SK-N-SH treated with all-trans-retinoic acid at 6 μM for 48 hours (cell line): ENCODE measurements at regions not wholly inside any gene's neighbourhood (a gene's known extent, or its start where the extent isn't known, plus 50 kb on each side); places are given as distances from the start of the nearest gene placed in this dataset.

Experiments used
- ATAC-seq: fragments of 200-7000 bp; cut with Tn5 transposase; 3 replicates; pipeline ENCODE4 v1.9.1; 2020; ENCODE audit warnings: mild to moderate bottlenecking, moderate library complexity
- ARNTL ChIP-seq: fragments of 450-650 bp; formaldehyde crosslinking; IDR thresholded peaks from 2 replicates; pipeline ENCODE4 v1.5.0; 2020; ENCODE audit warnings: low read depth, mild to moderate bottlenecking, moderate library complexity, borderline replicate concordance
- BACH2 ChIP-seq: fragments of 250-450 bp; sonication (Bioruptor Pico); IDR thresholded peaks from 2 replicates; pipeline ENCODE4 v1.9.0; 2021; ENCODE audit warnings: mild to moderate bottlenecking, borderline replicate concordance
- CREB5 ChIP-seq: fragments of 250-450 bp; sonication (Bioruptor Pico); IDR thresholded peaks from 2 replicates; pipeline ENCODE4 v1.5.1; 2020; ENCODE audit warnings: low read depth, mild to moderate bottlenecking, moderate library complexity
- CSDC2 ChIP-seq: fragments of 250-450 bp; sonication (Bioruptor Pico); IDR thresholded peaks from 2 replicates; pipeline ENCODE4 v1.5.0; 2020; ENCODE audit warnings: mild to moderate bottlenecking, moderate library complexity
- CSRNP3 ChIP-seq: fragments of 250-450 bp; sonication (Bioruptor Pico); IDR thresholded peaks from 2 replicates; pipeline ENCODE4 v1.5.1; 2021; ENCODE audit warnings: mild to moderate bottlenecking, moderate library complexity
- ESRRG ChIP-seq: fragments of 250-450 bp; sonication (Bioruptor Pico); IDR thresholded peaks from 2 replicates; pipeline ENCODE4 v1.6.1; 2021; ENCODE audit warnings: mild to moderate bottlenecking
- GLIS3 ChIP-seq: fragments of 250-450 bp; sonication (Bioruptor Pico); IDR thresholded peaks from 2 replicates; pipeline ENCODE4 v1.5.0; 2020; ENCODE audit warnings: mild to moderate bottlenecking, moderate library complexity
- ISL1 ChIP-seq: fragments of 250-450 bp; sonication (Bioruptor Pico); IDR thresholded peaks from 2 replicates; pipeline ENCODE4 v2.1.2; 2022; ENCODE audit warnings: mild to moderate bottlenecking, moderate library complexity
- OSR1 ChIP-seq: fragments of 250-450 bp; sonication (Bioruptor Pico); IDR thresholded peaks from 2 replicates; pipeline ENCODE4 v1.8.0; 2022; ENCODE audit warnings: moderate library complexity, mild to moderate bottlenecking, inconsistent platforms
- PATZ1 ChIP-seq: fragments of 250-450 bp; sonication (Bioruptor Pico); IDR thresholded peaks from 2 replicates; pipeline ENCODE4 v1.8.0; 2020; ENCODE audit warnings: mild to moderate bottlenecking, moderate library complexity, borderline replicate concordance
- POU6F1 ChIP-seq: fragments of 250-450 bp; sonication (Bioruptor Pico); IDR thresholded peaks from 2 replicates; pipeline ENCODE4 v1.8.0; 2021; ENCODE audit warnings: low read depth, mild to moderate bottlenecking, moderate library complexity, borderline replicate concordance
- PPARA ChIP-seq: fragments of 250-450 bp; sonication (Bioruptor Pico); IDR thresholded peaks from 2 replicates; pipeline ENCODE4 v1.5.0; 2020; ENCODE audit warnings: mild to moderate bottlenecking, borderline replicate concordance
- RARB ChIP-seq: fragments of 250-450 bp; sonication (Bioruptor Pico); IDR thresholded peaks from 2 replicates; pipeline ENCODE4 v1.8.0; 2021; ENCODE audit warnings: mild to moderate bottlenecking, moderate library complexity
- SNAI2 ChIP-seq: fragments of 250-450 bp; sonication (Bioruptor Pico); IDR thresholded peaks from 2 replicates; pipeline ENCODE4 v1.5.0; 2020; ENCODE audit warnings: mild to moderate bottlenecking, moderate library complexity
- TOX ChIP-seq: fragments of 250-450 bp; sonication (Bioruptor Pico); IDR thresholded peaks from 2 replicates; pipeline ENCODE4 v1.8.0; 2021; ENCODE audit warnings: mild to moderate bottlenecking, moderate library complexity, borderline replicate concordance
- TSHZ2 ChIP-seq: fragments of 250-450 bp; sonication (Bioruptor Pico); IDR thresholded peaks from 2 replicates; pipeline ENCODE4 v1.5.0; 2020; ENCODE audit warnings: mild to moderate bottlenecking, moderate library complexity
- ZC3H10 ChIP-seq: fragments of 250-450 bp; sonication (Bioruptor Pico); IDR thresholded peaks from 2 replicates; pipeline ENCODE4 v1.5.1; 2021; ENCODE audit warnings: mild to moderate bottlenecking, moderate library complexity
- ZFP3 ChIP-seq: fragments of 250-450 bp; sonication (Bioruptor Pico); IDR thresholded peaks from 2 replicates; pipeline ENCODE4 v1.5.0; 2020; ENCODE audit warnings: mild to moderate bottlenecking, moderate library complexity
- ZFP30 ChIP-seq: fragments of 450-650 bp; formaldehyde crosslinking; IDR thresholded peaks from 2 replicates; pipeline ENCODE4 v1.5.0; 2022; ENCODE audit warnings: mild to moderate bottlenecking, moderate library complexity
- ZNF565 ChIP-seq: fragments of 450-650 bp; formaldehyde crosslinking; conservative IDR thresholded peaks from 2 replicates; pipeline ENCODE4 v1.5.0; 2020; ENCODE audit warnings: low read depth, mild to moderate bottlenecking, moderate library complexity
- ZNF70 ChIP-seq: fragments of 450-650 bp; formaldehyde crosslinking; IDR thresholded peaks from 2 replicates; pipeline ENCODE4 v1.5.0; 2020; ENCODE audit warnings: mild to moderate bottlenecking, moderate library complexity
- ZNF8 ChIP-seq: fragments of 450-650 bp; formaldehyde crosslinking; IDR thresholded peaks from 2 replicates; pipeline ENCODE4 v1.5.0; 2020; ENCODE audit warnings: mild to moderate bottlenecking, moderate library complexity

GRCh38 chr2:234254783-234255521 is 204.4 kb downstream of the SPP2 start:
- TF ChIP-seq POU6F1 (CRISPR knock-in tag) (no peak), ZFP3 (CRISPR knock-in tag) (no peak), CSDC2 (CRISPR knock-in tag) (no peak), ZNF70 (CRISPR knock-in tag) (no peak), OSR1 (CRISPR knock-in tag) (no peak), ISL1 (CRISPR knock-in tag) (no peak), ZC3H10 (CRISPR knock-in tag) (no peak), PPARA (no peak), ZNF8 (CRISPR knock-in tag) (no peak), ZFP30 (no peak), ESRRG (CRISPR knock-in tag) (no peak), CSRNP3 (CRISPR knock-in tag) (no peak), SNAI2 (CRISPR knock-in tag) (no peak), RARB (CRISPR knock-in tag) (no peak), TSHZ2 (CRISPR knock-in tag) (no peak), BACH2 (CRISPR knock-in tag) (no peak), ARNTL (CRISPR knock-in tag) (no peak), CREB5 (CRISPR knock-in tag) (no peak)
- ATAC-seq = no peak

GRCh38 chr2:234252772-234253171 is 202.3 kb downstream of the SPP2 start:
- TF ChIP-seq ZNF8 (CRISPR knock-in tag) = no peak
- no peak for TF ChIP-seq POU6F1 (CRISPR knock-in tag)
- no peak for TF ChIP-seq SNAI2 (CRISPR knock-in tag)
- no peak for TF ChIP-seq RARB (CRISPR knock-in tag)
- TF ChIP-seq OSR1 (CRISPR knock-in tag) = no peak
- TF ChIP-seq ZNF70 (CRISPR knock-in tag) = no peak
- TF ChIP-seq ARNTL (CRISPR knock-in tag) = no peak
- TF ChIP-seq TSHZ2 (CRISPR knock-in tag) = no peak
- TF ChIP-seq ISL1 (CRISPR knock-in tag) = no peak
- TF ChIP-seq PATZ1 (CRISPR knock-in tag) = no peak
- TF ChIP-seq CREB5 (CRISPR knock-in tag) = no peak
- no peak for TF ChIP-seq ZFP30
- TF ChIP-seq CSDC2 (CRISPR knock-in tag) = no peak
- no peak for TF ChIP-seq BACH2 (CRISPR knock-in tag)
- TF ChIP-seq GLIS3 (CRISPR knock-in tag) = no peak
- no peak for TF ChIP-seq ZNF565
- no peak for TF ChIP-seq TOX
- TF ChIP-seq PPARA = no peak
- no peak for TF ChIP-seq ZFP3 (CRISPR knock-in tag)
- ATAC-seq = no peak
